Mononuclear cell (primary cell): ENCODE measurements at regions not wholly inside any gene's neighbourhood (a gene's known extent, or its start where the extent isn't known, plus 50 kb on each side); places are given as distances from the start of the nearest gene placed in this dataset.

Experiments used
- H3K27me3 ChIP-seq: 2 replicates; pipeline ENCODE4 v1.6.0; 2011; ENCODE audit warnings: low read length, control low read depth; ENCODE audit not compliant: insufficient read depth
- H3K4me1 ChIP-seq: 2 replicates; pipeline ENCODE4 v1.5.1; 2011; ENCODE audit warnings: mild to moderate bottlenecking, low read length, control low read depth; ENCODE audit not compliant: insufficient read depth
- H3K4me3 ChIP-seq: 2 replicates; pipeline ENCODE4 v1.5.1; 2011; ENCODE audit warnings: mild to moderate bottlenecking, low read length, moderate library complexity
- H3K9me3 ChIP-seq: 2 replicates; pipeline ENCODE4 v1.5.1; 2011; ENCODE audit warnings: low read depth, mild to moderate bottlenecking, control low read depth, low read length

- H3K4me3 ChIP-seq: no peak overlapping the region
- no peaks in the 10 kb centered on the region for H3K27me3 ChIP-seq
- no peaks in the 10 kb centered on the region for H3K9me3 ChIP-seq
- H3K4me1 ChIP-seq: no peaks in the 10 kb centered on the region
Observed at GRCh38 chr7:57328457-57328856, 121.5 kb upstream of the ZNF716 start.

- Histone ChIP-seq H3K27me3 (no peaks in the 10 kb centered on the region), H3K4me3 (no peak overlapping the region), H3K4me1 (no peaks in the 10 kb centered on the region), H3K9me3 (no peaks in the 10 kb centered on the region)
Observed at GRCh38 chr7:57328963-57329362, 121.0 kb upstream of the ZNF716 start.

GRCh38 chr7:57339198-57339944 lies 110.6 kb upstream of the ZNF716 start:
- Histone ChIP-seq H3K27me3 (no peaks in the 10 kb centered on the region), H3K4me3 (no peak overlapping the region), H3K4me1 (no peaks in the 10 kb centered on the region), H3K9me3 (no peaks in the 10 kb centered on the region)

DNA sequence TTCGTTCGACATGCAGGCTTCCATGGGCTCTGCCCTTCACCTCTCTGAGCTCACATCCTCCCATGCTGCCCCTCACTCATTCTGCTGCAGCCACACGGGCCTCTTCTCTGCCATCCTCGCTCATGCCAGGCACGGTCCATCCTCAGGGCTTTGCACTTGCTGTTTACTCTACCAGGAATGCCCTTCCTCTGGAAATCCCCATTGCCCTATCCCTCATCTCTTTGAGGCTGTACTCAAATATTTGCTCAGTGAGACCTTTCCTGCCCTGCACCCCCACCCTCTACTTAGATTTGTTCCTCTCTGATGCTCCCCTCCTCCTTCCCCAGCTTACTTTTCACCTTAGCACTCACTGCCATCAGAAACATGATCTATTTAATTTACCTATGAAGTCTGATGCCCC lies 107.0 kb upstream of the ZNF716 start:
- H3K27me3 ChIP-seq: no peaks in the 10 kb centered on the region
- H3K4me3 ChIP-seq: no peak overlapping the region
- no peaks in the 10 kb centered on the region for H3K4me1 ChIP-seq
- H3K9me3 ChIP-seq: no peaks in the 10 kb centered on the region

DNA sequence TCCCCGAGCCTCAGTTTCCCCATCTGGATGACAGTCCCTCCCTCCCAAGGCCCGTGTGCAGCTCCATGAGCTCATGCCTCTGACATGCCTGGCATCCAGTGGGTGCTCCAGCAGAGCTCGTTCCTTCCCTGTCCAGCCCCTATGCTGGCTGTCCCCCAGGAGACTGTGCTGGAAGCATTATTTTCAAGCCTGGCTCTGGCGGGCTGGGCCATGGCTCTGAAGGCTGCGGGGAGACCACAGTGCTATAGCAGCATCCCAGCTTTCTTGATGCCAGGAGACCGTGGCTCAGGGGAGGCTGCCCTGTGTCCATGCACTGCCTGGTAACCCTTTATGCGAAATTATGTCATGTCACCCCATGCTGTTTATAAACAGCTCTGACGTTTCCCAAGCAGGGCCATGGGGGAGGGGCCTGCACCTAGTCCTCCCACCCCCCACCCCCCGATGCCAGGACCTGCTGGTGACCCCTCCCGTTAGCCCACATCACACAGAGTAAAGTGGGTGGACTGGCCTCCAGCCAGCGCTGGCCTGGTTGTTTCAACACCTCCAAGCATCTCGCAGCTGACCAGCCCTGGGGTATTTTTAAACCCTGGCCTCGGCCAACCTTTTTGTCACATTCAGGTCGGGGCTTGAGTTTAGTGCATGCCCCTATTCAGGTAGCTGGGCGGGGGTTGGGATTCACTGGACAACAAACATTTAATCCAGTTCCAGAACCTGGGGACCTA lies 105.9 kb upstream of the ZNF716 start:
- no peaks in the 10 kb centered on the region for H3K9me3 ChIP-seq
- H3K4me1 ChIP-seq: no peaks in the 10 kb centered on the region
- no peaks in the 10 kb centered on the region for H3K27me3 ChIP-seq
- no peak overlapping the region for H3K4me3 ChIP-seq

GRCh38 chr7:57344957-57345356 lies 105.0 kb upstream of the ZNF716 start:
- Histone ChIP-seq H3K4me3 (no peak overlapping the region), H3K9me3 (no peaks in the 10 kb centered on the region), H3K4me1 (no peaks in the 10 kb centered on the region), H3K27me3 (no peaks in the 10 kb centered on the region)

DNA sequence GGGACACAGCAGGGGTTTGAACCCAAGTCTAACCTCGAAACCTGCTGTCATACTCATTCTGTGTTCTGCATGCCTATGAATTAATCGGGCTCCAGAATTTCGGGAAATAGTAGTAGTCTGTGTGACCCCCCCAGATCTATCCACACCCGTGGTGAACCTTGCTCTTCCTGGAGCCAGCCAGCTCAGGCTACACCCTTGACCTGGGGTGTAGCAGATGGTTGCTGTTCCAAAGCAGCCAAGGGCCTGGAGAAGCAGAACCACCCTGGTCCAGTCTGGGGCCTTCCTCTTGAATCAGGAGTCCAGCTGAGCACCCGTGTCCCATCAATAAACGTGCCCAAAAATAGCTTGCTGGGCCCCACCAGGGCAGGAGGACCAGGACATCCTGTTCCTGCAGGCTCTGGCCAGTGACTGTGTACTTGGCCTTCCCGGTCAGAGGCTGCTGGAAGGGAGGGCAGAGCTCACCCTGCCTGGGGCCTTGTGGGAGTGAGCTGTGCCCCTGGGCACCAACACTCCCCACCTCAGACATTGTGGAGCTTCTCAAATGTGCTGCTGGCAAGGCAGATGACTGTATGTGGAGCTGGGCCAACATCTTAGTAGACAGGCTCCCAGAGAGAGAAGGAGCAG lies 101.2 kb upstream of the ZNF716 start:
- no peak overlapping the region for H3K4me3 ChIP-seq
- no peaks in the 10 kb centered on the region for H3K27me3 ChIP-seq
- H3K4me1 ChIP-seq: no peaks in the 10 kb centered on the region
- H3K9me3 ChIP-seq: no peaks in the 10 kb centered on the region

GRCh38 chr7:57354195-57354594 lies 95.8 kb upstream of the ZNF716 start:
- Histone ChIP-seq H3K9me3 (no peaks in the 10 kb centered on the region), H3K4me3 (no peak overlapping the region), H3K27me3 (no peaks in the 10 kb centered on the region), H3K4me1 (no peaks in the 10 kb centered on the region)

GRCh38 chr7:57354679-57355338 lies 95.2 kb upstream of the ZNF716 start:
- Histone ChIP-seq H3K4me1 (no peaks in the 10 kb centered on the region), H3K9me3 (no peaks in the 10 kb centered on the region), H3K4me3 (no peak overlapping the region), H3K27me3 (no peaks in the 10 kb centered on the region)

- Histone ChIP-seq H3K4me3 (no peak overlapping the region), H3K4me1 (no peaks in the 10 kb centered on the region), H3K27me3 (no peaks in the 10 kb centered on the region), H3K9me3 (no peaks in the 10 kb centered on the region)
Observed at GRCh38 chr7:57361406-57361805, 88.6 kb upstream of the ZNF716 start.

GRCh38 chr7:57362868-57363267 lies 87.1 kb upstream of the ZNF716 start:
- H3K27me3 ChIP-seq: no peaks in the 10 kb centered on the region
- H3K4me3 ChIP-seq: no peak overlapping the region
- H3K9me3 ChIP-seq: no peaks in the 10 kb centered on the region
- no peaks in the 10 kb centered on the region for H3K4me1 ChIP-seq

DNA sequence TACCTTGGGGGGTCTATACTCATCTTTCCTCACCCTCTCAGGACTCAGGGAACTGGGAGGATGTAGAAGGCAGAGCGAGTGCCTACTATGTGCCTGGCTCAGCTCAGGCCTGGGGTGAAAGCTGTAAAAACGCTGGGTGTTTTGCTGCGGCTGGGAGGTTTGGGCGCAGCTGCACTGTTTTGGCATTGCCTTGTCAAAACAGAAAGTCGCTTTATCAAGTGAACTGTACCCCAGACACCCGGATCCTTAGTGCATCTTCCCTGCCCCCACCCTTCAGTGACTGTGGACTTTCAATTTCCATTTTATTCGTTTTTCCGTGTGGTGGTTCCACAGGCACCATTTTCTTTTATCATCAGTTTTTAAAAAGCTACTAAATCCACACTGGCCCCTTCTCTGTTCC lies 86.7 kb upstream of the ZNF716 start:
- no peaks in the 10 kb centered on the region for H3K9me3 ChIP-seq
- H3K4me1 ChIP-seq: no peaks in the 10 kb centered on the region
- no peaks in the 10 kb centered on the region for H3K27me3 ChIP-seq
- H3K4me3 ChIP-seq: no peak overlapping the region

DNA sequence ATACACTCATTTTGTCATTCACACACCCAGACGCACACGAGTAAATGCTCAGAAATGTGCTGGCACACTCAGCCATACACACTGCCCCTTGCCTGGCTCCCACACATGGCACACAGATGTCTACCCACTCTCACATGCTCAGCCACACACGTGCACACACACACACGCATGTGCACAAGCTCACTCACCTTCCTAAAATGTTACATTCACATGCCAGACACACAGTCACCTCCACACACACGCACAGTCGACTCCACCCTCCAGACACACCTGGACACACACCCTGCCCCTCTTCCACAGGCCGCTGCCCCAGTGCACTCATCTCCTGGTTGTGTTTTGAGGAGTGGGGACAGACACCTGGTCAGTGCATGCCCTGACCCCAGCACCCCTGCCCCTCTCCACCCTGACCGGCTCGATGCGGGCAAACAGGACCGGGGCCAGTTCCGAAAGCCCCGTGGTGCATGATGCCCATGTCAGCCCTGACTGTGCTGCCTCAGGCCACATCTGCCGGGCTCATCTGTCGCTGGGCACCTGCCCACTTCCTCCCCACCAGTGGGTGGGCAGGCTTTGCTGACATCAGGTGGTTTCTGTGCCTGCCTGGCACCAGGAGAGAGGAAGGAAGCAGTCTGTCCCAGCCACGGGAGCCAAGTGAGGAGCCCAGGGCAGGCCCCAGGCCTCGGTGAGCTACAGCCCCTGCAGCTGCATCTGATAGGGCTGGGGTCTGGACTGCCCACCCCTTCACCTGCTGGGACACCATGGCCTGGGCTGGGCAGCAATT lies 84.9 kb upstream of the ZNF716 start:
- Histone ChIP-seq H3K4me3 (no peak overlapping the region), H3K9me3 (no peaks in the 10 kb centered on the region), H3K27me3 (no peaks in the 10 kb centered on the region), H3K4me1 (no peaks in the 10 kb centered on the region)

DNA sequence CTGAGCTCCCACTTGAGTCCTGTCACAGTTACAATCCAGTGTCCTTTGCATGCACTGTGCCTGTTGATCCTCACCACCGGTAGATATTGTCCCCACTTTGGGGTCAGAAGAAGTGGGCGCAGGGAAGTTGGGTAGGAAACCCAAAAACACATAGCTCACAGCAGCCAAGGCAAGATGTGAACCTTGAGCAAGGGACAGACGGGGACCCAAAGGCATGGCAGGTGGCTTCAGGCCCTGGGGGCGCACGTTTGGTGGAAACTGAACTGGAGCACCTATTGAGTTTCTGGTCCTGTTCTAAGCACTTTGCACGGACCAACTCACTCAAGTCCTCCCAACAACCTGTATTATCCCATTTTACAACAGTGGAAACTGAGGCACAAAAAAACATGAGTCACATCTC lies 82.8 kb upstream of the ZNF716 start:
- H3K27me3 ChIP-seq: no peaks in the 10 kb centered on the region
- H3K4me3 ChIP-seq: no peak overlapping the region
- H3K4me1 ChIP-seq: no peaks in the 10 kb centered on the region
- H3K9me3 ChIP-seq: no peaks in the 10 kb centered on the region
